Duodenal mucosa (tissue), 2 donors: ENCODE measurements at regions not wholly inside any gene's neighbourhood (a gene's known extent, or its start where the extent isn't known, plus 50 kb on each side); places are given as distances from the start of the nearest gene placed in this dataset.

ENCODE experiments used
- H3K27ac ChIP-seq: one replicate; pipeline ENCODE4 v1.7.0; 2013; ENCODE audit warnings: low read depth, low read length
- H3K27me3 ChIP-seq, 2 donors: one replicate each; pipeline ENCODE4 v1.7.0; 2013; ENCODE audit warnings: low read length in 2 of 2, control low read depth in 1 of 2; ENCODE audit not compliant: insufficient read depth in 2 of 2, control insufficient read depth in 1 of 2
- H3K36me3 ChIP-seq, 2 donors: one replicate each; pipeline ENCODE4 v1.7.0; 2013; ENCODE audit warnings: low read length in 2 of 2, control low read depth in 1 of 2; ENCODE audit not compliant: insufficient read depth in 2 of 2, control insufficient read depth in 1 of 2
- H3K4me1 ChIP-seq, 2 donors: one replicate each; pipeline ENCODE4 v1.7.0; 2013; ENCODE audit warnings: low read length in 2 of 2, control low read depth in 1 of 2; ENCODE audit not compliant: insufficient read depth in 2 of 2, control insufficient read depth in 1 of 2
- H3K4me3 ChIP-seq, 2 donors: one replicate each; pipeline ENCODE4 v1.7.0; 2013; ENCODE audit warnings: low read length in 2 of 2, low read depth in 1 of 2
- H3K9ac ChIP-seq, 2 donors: one replicate each; pipeline ENCODE4 v1.7.0; 2013; ENCODE audit warnings: low read length in 2 of 2, low read depth in 1 of 2
- H3K9me3 ChIP-seq, 2 donors: one replicate each; pipeline ENCODE4 v1.7.0; 2013; ENCODE audit warnings: low read length in 2 of 2, control low read depth in 1 of 2; ENCODE audit not compliant: control insufficient read depth in 1 of 2

DNA sequence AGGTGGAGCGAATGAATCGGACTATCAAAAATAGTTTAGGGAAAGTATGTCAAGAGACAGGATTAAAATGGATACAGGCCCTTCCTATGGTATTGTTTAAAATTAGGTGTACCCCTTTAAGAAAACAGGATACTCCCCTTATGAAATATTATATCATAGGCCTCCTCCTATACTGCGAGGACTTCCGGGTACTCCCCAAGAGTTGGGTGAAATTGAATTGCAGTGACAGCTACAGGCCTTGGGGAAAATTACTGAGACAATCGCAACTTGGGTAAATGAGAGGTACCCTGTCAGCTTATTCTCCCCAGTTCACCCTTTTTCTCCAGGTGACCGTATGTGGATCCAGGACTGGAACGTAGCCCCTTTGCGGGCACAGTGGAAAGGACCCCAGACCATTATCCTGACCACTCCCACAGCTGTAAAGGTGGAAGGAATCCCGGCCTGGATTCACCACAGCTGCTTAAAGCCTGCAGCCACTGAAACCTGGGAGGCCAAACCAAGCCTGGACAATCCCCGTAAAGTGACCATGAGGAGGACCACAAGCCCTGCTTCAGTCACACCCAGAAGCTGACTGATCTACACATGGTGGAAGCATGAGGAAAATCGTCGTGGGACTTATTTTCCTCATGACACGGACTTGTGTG is 1138.1 kb downstream of the ARAP2 start:
- no peak overlapping the region for H3K9ac ChIP-seq
- no peak overlapping the region for H3K4me3 ChIP-seq

DNA sequence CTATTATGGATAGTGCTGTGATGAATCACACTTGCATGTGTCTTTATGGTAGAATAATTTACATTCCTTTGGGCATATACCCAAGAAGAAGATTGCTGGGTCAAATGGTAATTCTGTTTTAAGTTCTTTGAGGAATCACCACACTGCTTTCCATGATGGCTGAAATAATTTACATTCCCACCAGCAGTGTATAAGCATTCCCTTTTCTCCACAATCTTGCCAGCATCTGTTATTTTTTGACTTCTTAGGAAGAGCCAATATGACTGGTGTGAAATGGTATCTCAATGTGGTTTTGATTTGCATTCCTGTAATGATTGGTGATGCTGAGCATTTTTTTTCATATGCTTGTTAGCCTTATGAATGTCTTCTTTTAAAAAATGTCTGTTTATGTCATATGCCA is 1120.2 kb downstream of the ARAP2 start:
- Histone ChIP-seq H3K27ac (no peak overlapping the region), H3K9ac (no peak overlapping the region)

More for the DNA sequence above, 1138.1 kb downstream of the ARAP2 start:
- Histone ChIP-seq H3K4me1 (no peaks in the 10 kb centered on the region), H3K27ac (no peak overlapping the region), H3K36me3 (no peaks in the 10 kb centered on the region), H3K9me3 (peaks cover 2 to 3% of the 10 kb centered on the region in 2 donors), H3K27me3 (no peaks in the 10 kb centered on the region)

DNA sequence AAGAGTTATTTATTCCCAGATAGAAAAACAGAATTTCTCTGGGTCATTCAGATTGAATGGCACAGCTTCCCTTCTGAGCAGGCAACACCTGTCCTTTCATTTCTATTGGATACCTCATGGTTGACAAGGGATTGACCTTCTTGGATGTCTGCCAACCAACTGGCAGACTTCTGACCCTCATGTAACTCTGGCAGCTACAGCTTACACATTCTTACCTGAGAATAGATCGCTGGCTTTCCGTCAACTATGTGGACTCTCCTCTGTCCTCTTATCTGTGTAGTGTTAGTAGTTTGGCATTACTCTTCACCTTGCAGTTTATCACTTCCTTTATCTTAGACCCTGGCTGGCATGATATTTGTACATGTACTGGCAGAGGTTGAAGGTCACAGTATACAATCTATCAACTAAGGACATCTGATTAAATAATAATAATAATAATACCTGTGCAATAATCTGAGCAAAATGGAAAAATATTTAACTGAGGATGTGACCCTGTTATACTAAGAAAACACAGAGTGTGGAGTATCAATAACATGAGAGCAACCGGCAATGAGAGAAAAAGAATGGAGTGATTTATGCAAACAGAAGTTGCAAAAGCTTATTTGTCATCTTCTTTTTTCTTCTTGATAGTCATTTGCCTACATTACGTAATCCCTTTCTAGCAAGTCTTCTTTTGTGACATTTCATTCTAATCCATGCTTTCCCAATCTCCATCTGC is 1118.2 kb downstream of the ARAP2 start:
- H3K4me3 ChIP-seq, result no peak overlapping the region

More for the DNA sequence above, 1120.2 kb downstream of the ARAP2 start:
- Histone ChIP-seq H3K4me3 (no peak overlapping the region), H3K9me3 (peaks cover 0 to 4% of the 10 kb centered on the region in 2 donors), H3K36me3 (no peaks in the 10 kb centered on the region), H3K27me3 (no peaks in the 10 kb centered on the region), H3K4me1 (no peaks in the 10 kb centered on the region)

DNA sequence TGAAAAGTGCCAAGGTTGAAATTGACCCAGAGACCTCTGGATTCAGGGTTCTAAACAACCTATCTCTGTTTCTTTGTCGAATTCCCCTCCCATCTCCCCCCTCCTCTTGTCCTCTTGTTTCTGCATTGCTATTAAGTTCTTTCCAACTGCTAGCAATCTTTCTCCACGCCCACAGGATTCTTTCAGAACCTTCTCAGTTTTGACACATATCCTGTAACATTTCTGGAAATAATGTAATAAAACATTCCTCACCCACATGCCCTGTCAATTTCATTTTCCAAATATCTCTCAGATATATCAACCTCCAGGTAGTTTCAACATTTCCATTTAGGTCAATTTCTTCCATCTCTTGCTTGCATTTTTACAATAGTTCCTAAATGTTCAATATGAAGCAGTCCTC is 1105.9 kb downstream of the ARAP2 start:
- peaks cover 6% of the 10 kb centered on the region in 2 donors for H3K9me3 ChIP-seq
- no peaks in the 10 kb centered on the region for H3K4me1 ChIP-seq
- H3K9ac ChIP-seq, result no peak overlapping the region
- no peaks in the 10 kb centered on the region for H3K27me3 ChIP-seq
- no peaks in the 10 kb centered on the region for H3K36me3 ChIP-seq
- no peak overlapping the region for H3K4me3 ChIP-seq
- no peak overlapping the region for H3K27ac ChIP-seq

More for the DNA sequence above, 1118.2 kb downstream of the ARAP2 start:
- Histone ChIP-seq H3K4me1 (no peaks in the 10 kb centered on the region), H3K27ac (no peak overlapping the region), H3K27me3 (no peaks in the 10 kb centered on the region), H3K9ac (no peak overlapping the region), H3K9me3 (peaks cover 0 to 4% of the 10 kb centered on the region in 2 donors), H3K36me3 (no peaks in the 10 kb centered on the region)

DNA sequence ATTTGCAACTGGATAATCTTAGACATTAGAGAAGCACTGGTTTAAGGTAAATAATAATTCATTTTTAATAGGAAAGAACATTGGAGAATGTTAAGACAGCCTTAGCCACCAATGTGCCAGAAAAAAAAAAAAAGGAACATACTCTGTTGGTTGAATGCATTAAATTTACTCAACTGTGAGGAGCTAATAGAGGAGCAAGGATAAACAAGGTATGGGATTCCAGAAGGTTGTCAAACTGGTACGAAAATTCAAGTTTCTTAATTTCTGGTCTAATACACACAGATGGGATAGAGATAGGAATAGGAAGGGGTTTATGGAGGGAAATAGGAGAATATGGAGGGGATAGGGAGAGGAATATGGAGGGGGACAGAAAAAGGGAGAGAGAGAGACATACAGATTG is 1096.6 kb downstream of the ARAP2 start:
- H3K36me3 ChIP-seq, result no peaks in the 10 kb centered on the region

DNA sequence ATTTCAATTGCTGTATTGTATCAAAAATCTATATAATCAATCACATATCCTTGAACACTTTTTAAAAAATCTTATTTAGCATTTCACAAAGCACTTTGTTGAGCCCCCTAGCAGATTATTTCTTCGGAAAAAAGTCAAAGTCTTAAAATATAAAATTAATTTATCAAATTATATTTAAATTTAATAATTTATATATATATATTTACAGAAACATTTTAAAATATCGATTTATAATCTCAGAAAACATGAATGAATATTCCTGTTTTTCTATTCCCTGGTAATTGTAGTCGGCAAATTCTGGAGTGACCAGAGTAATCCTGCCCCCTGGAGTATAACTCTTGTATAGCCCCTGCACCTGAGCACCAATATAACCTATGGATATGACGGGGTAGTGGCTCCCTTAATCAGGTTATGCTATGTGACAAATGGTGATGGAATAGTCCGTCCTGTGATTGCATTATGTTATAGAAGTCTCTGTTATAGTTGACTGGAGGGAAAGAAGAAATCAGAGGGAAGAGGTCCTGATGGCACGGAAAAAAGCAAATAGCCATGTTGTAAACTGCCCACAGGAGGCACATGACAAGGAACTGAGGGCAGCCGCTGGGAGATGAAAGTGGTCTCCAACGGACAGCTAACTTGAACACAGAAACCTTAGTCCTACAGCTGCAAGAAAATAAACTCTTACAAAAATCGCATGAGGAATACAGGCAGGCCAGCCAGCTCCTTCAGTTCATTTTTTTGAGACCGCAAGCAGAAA is 1092.3 kb downstream of the ARAP2 start:
- no peaks in the 10 kb centered on the region for H3K4me1 ChIP-seq
- no peaks in the 10 kb centered on the region for H3K36me3 ChIP-seq
- H3K9me3 ChIP-seq, result no peaks in the 10 kb centered on the region
- no peaks in the 10 kb centered on the region for H3K27me3 ChIP-seq
- H3K9ac ChIP-seq, result no peak overlapping the region
- H3K4me3 ChIP-seq, result no peak overlapping the region
- H3K27ac ChIP-seq, result no peak overlapping the region

More for the DNA sequence above, 1096.6 kb downstream of the ARAP2 start:
- H3K4me1 ChIP-seq, result no peaks in the 10 kb centered on the region
- H3K27me3 ChIP-seq, result no peaks in the 10 kb centered on the region
- H3K9me3 ChIP-seq, result peaks cover 0 to 13% of the 10 kb centered on the region in 2 donors
- H3K4me3 ChIP-seq, result no peak overlapping the region
- no peak overlapping the region for H3K9ac ChIP-seq
- H3K27ac ChIP-seq, result no peak overlapping the region

DNA sequence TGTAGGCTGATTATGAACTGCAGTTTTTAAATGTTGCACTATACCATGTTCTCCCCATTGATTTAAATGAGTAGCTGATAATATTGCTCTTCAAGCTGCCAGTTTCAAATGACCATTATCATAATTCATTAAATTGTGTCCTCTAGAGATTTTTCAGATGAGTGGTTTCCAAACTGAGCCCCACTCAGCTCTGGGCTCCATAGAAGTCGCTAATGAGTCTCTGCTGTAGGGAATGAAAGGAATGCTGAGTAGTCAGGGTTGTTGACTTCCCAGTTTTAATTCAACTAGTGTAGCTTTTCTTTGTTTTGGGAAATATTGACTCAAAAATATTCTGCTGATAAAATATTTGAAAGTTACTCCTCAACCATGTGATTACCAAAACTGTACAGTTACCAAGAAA is 1081.1 kb downstream of the ARAP2 start:
- Histone ChIP-seq H3K9ac (no peak overlapping the region), H3K36me3 (no peaks in the 10 kb centered on the region), H3K9me3 (no peaks in the 10 kb centered on the region), H3K4me1 (no peaks in the 10 kb centered on the region), H3K4me3 (no peak overlapping the region), H3K27me3 (no peaks in the 10 kb centered on the region), H3K27ac (no peak overlapping the region)

DNA sequence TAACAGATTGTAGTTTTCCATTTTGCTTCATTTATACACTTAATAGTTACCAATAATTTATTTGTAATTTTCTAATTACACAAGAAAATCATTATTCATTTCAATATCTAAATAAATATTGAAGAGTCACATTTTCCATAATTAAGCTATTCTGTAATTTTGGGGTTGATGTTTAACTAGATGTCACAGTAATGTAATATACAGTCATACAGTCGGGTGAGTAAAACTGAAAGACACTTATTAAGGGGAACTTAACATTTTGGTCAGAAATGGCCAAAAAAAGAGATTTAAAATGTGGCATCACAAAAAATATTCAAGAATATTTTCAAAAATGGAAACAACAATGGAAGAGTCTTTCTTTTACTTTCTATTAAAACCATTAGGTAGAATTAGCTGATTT is 1080.3 kb downstream of the ARAP2 start:
- Histone ChIP-seq H3K4me3 (no peak overlapping the region), H3K9me3 (no peaks in the 10 kb centered on the region), H3K27ac (no peak overlapping the region), H3K4me1 (no peaks in the 10 kb centered on the region), H3K27me3 (no peaks in the 10 kb centered on the region), H3K36me3 (no peaks in the 10 kb centered on the region), H3K9ac (no peak overlapping the region)

DNA sequence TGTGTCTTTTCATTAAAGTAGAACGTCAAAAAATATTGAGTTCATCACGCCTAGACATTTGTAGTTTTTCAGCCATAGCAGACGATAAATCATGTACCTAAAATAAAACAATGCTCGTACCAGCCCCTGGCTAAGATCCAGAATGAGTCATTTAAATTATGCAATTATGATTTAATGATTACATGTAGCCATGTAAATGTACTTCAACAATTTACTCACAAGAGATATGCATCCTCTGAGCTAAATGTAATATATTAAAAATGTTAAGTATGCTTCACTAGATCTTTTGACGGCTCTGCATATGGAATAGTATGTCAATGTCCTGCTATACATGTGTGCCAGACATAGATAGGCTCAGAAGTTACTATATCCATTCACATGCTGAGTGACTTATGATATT is 1077.8 kb downstream of the ARAP2 start:
- Histone ChIP-seq H3K4me3 (no peak overlapping the region), H3K9me3 (no peaks in the 10 kb centered on the region), H3K4me1 (no peaks in the 10 kb centered on the region), H3K27me3 (no peaks in the 10 kb centered on the region), H3K27ac (no peak overlapping the region), H3K9ac (no peak overlapping the region), H3K36me3 (no peaks in the 10 kb centered on the region)

DNA sequence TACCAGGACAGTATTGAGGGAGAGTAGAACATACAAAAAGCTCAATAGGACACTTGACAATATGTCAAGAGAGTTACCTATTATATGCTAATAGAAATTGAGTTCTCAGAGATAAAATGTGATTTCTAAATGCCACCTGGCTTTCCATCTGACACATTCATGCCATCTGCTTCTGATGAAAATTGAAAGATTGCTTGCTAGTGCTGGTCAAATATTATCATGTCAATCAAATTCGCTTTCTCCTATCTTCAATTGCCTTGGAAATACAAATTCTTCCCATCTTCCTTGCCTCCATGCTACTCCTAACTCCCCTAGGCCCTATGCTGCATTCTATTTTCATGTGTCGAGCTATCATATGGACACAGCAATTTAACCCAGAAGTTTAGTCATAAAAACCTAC is 1076.9 kb downstream of the ARAP2 start:
- H3K4me1 ChIP-seq, result no peaks in the 10 kb centered on the region
- H3K4me3 ChIP-seq, result no peak overlapping the region
- no peak overlapping the region for H3K9ac ChIP-seq

More for the DNA sequence above, 1076.9 kb downstream of the ARAP2 start:
- H3K36me3 ChIP-seq, result no peaks in the 10 kb centered on the region
- no peaks in the 10 kb centered on the region for H3K27me3 ChIP-seq
- H3K27ac ChIP-seq, result no peak overlapping the region
- H3K9me3 ChIP-seq, result no peaks in the 10 kb centered on the region
